GM12891 (cell line): ENCODE measurements at regions not wholly inside any gene's neighbourhood (a gene's known extent, or its start where the extent isn't known, plus 50 kb on each side); places are given as distances from the start of the nearest gene placed in this dataset.

ENCODE experiments used
- POLR2A ChIP-seq: IDR thresholded peaks from 2 replicates; pipeline ENCODE4 v1.6.1; 2011; ENCODE audit warnings: low read depth, low read length, control low read depth
- POLR2AphosphoS5 ChIP-seq: IDR thresholded peaks from 2 replicates; pipeline ENCODE4 v1.6.1; 2011; ENCODE audit warnings: low read depth, low read length, control low read depth
- TAF1 ChIP-seq: IDR thresholded peaks from 2 replicates; pipeline ENCODE4 v1.6.1; 2011; ENCODE audit warnings: low read depth, low read length, control low read depth

DNA sequence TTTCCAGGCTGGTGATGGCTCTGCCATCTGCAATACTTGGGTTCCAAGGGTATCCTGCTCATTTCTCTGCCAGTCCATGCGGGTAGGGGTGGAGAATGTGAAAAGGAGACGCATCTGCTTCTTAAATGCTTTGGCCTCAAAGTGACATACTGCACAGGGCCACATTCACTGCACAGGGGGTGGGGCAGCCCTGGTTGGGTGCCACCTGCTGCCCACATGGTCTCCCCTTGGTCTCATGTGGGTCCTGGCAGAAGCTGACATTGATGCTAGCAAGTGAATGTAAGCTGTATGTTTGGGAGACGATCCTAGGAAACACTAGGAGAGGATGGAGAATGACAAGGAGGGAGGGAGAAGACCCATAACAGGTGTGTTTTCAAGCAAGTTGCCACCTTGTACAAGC lies 140.9 kb downstream of the EDN3 start:
- TF ChIP-seq POLR2A: no peak
- TF ChIP-seq TAF1: no peak
- no peak for TF ChIP-seq POLR2AphosphoS5
